ENCODE measurements at regions not wholly inside any gene's neighbourhood (a gene's known extent, or its start where the extent isn't known, plus 50 kb on each side); places are given as distances from the start of the nearest gene placed in this dataset.
A peak's percentile ranks its signal among the peaks of the same experiment; 100 is the strongest.

- in situ Hi-C loops (cut with HindIII; ENCODE audit: low pct_unique_long_range_greater_than_20kb, low sequenced_read_pairs) = no loop called here
- intact Hi-C loops (cut with micrococcal nuclease; ENCODE audit: unreplicated experiment) = no loop called here
- H3K27me3 ChIP-seq (ENCODE audit: control insufficient read depth, insufficient read depth, low read length) = no peaks in the 10 kb centered on the region
- H3K27ac ChIP-seq (ENCODE audit: low read length) = no peak overlapping the region; the same call in 1 of the 2 replicates
- ChIA-PET CTCF (no interaction called here), POLR2A (interaction anchor here (0.5 kb wide), 1 partner anchor 16 kb away, joined by 6 read pairs; no protein-coding TSS in a partner anchor)
- H3K36me3 ChIP-seq (ENCODE audit: control insufficient read depth, insufficient read depth, low read length) = no peaks in the 10 kb centered on the region
- BruUV-seq (replicated peaks) = no TSS peak
- TF ChIP-seq TCF7L2 (IDR thresholded peaks at IDR 0.05; ENCODE audit: low read depth, low read length) (peak; percentile 96), REST (IDR thresholded peaks at IDR 0.05; ENCODE audit: insufficient read depth in 1 of 2, low read depth in 2 of 2, low read length in 1 of 2) (no peak), SIN3A (IDR thresholded peaks at IDR 0.05; ENCODE audit: borderline replicate concordance, insufficient read depth, low read depth, low read length) (no peak), POLR2AphosphoS5 (IDR thresholded peaks at IDR 0.05; ENCODE audit: low read depth, low read length) (no peak)
- TF ChIP-seq, protein P1, sequence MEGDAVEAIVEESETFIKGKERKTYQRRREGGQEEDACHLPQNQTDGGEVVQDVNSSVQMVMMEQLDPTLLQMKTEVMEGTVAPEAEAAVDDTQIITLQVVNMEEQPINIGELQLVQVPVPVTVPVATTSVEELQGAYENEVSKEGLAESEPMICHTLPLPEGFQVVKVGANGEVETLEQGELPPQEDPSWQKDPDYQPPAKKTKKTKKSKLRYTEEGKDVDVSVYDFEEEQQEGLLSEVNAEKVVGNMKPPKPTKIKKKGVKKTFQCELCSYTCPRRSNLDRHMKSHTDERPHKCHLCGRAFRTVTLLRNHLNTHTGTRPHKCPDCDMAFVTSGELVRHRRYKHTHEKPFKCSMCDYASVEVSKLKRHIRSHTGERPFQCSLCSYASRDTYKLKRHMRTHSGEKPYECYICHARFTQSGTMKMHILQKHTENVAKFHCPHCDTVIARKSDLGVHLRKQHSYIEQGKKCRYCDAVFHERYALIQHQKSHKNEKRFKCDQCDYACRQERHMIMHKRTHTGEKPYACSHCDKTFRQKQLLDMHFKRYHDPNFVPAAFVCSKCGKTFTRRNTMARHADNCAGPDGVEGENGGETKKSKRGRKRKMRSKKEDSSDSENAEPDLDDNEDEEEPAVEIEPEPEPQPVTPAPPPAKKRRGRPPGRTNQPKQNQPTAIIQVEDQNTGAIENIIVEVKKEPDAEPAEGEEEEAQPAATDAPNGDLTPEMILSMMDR (IDR thresholded peaks at IDR 0.05) = no peak
- no peaks in the 10 kb centered on the region for H3K9me3 ChIP-seq (ENCODE audit: control insufficient read depth, insufficient read depth, low read depth, low read length)
- DNase-seq (ENCODE audit: low read depth, low spot score) (no peak), ATAC-seq (peak; percentile 63)
- H3K4me3 ChIP-seq (ENCODE audit: low read depth in 2 of 2, low read length in 2 of 2) = no peak overlapping the region
- no peaks in the 10 kb centered on the region for H3K4me1 ChIP-seq (ENCODE audit: control insufficient read depth, insufficient read depth, low read length)
Measured at GRCh38 chr11:106601684-106602297, 416.5 kb downstream of the GUCY1A2 start.

DNA sequence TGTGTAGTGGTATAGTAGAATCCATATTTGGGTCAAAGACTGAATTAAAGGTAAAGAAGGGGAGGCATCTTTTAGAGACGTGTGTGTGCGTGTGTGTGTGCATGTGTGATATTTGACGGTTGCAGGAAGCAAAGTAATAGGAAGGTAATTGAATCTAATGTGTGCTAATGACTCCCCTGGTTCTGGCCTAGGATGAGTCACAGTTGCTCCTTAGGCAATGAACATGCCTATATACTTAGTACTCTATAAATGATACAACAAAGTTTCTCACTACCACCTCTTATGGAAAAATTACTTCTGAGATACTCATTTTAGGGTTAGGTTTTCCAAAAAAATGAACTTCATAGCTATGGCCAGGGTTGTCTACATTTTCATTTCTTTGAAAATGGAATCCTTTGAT lies 409.6 kb downstream of the GUCY1A2 start:
- ChIA-PET POLR2A (no interaction called here), CTCF (no interaction called here)

More for the DNA sequence above, 409.6 kb downstream of the GUCY1A2 start:
- Histone ChIP-seq H3K36me3 (ENCODE audit: control insufficient read depth, insufficient read depth, low read length) (no peaks in the 10 kb centered on the region), H3K9me3 (ENCODE audit: control insufficient read depth, insufficient read depth, low read depth, low read length) (no peaks in the 10 kb centered on the region), H3K27me3 (ENCODE audit: control insufficient read depth, insufficient read depth, low read length) (no peaks in the 10 kb centered on the region), H3K4me3 (ENCODE audit: low read depth in 2 of 2, low read length in 2 of 2) (no peak overlapping the region), H3K27ac (ENCODE audit: low read length) (no peak overlapping the region), H3K4me1 (ENCODE audit: control insufficient read depth, insufficient read depth, low read length) (no peaks in the 10 kb centered on the region)
- in situ Hi-C loops (cut with HindIII; ENCODE audit: low pct_unique_long_range_greater_than_20kb, low sequenced_read_pairs) (no loop called here), intact Hi-C loops (cut with micrococcal nuclease; ENCODE audit: unreplicated experiment) (no loop called here)
- no TSS peak for BruUV-seq (replicated peaks)
- DNase-seq (ENCODE audit: low read depth, low spot score) (no peak), ATAC-seq (no peak)
- no peak for TF ChIP-seq TCF7L2 (IDR thresholded peaks at IDR 0.05; ENCODE audit: low read depth, low read length)
- TF ChIP-seq, protein P1 (IDR thresholded peaks at IDR 0.05) = no peak
